ENCODE measurements at regions not wholly inside any gene's neighbourhood (a gene's known extent, or its start where the extent isn't known, plus 50 kb on each side); places are given as distances from the start of the nearest gene placed in this dataset.

GRCh38 chr15:69609776-69610175, 157.2 kb downstream of the RPLP1 start:
- CTCF ChIA-PET = no interaction called here

GRCh38 chr15:69610277-69610676, 157.7 kb downstream of the RPLP1 start:
- ChIA-PET POLR2A (no interaction called here), CTCF (interaction anchor here (0.6 kb wide), 1 partner anchor 401 kb away, joined by 3 read pairs; no protein-coding TSS in a partner anchor)
- TF ChIP-seq CTBP1 (IDR thresholded peaks at IDR 0.05; ENCODE audit: borderline replicate concordance) (no peak), NFRKB (IDR thresholded peaks at IDR 0.05) (no peak), SP1 (IDR thresholded peaks at IDR 0.05) (no peak), FOXM1 (IDR thresholded peaks at IDR 0.05; ENCODE audit: borderline replicate concordance) (no peak), ZNF384 (IDR thresholded peaks at IDR 0.05) (no peak), L3MBTL2 (conservative IDR thresholded peaks at IDR 0.05) (no peak), FOXA1 (IDR thresholded peaks at IDR 0.05) (no peak), ELF4 (IDR thresholded peaks at IDR 0.05) (no peak), HDGF (IDR thresholded peaks at IDR 0.05; ENCODE audit: borderline replicate concordance) (no peak), LEF1 (IDR thresholded peaks at IDR 0.05; ENCODE audit: borderline replicate concordance) (no peak), TARDBP (IDR thresholded peaks at IDR 0.05) (no peak), FOXK2 (IDR thresholded peaks at IDR 0.05) (no peak), SUZ12 (IDR thresholded peaks at IDR 0.05) (no peak), BHLHE40 (IDR thresholded peaks at IDR 0.05; ENCODE audit: borderline replicate concordance) (no peak), ARNT (IDR thresholded peaks at IDR 0.05) (no peak)
- TF ChIP-seq, protein P1, sequence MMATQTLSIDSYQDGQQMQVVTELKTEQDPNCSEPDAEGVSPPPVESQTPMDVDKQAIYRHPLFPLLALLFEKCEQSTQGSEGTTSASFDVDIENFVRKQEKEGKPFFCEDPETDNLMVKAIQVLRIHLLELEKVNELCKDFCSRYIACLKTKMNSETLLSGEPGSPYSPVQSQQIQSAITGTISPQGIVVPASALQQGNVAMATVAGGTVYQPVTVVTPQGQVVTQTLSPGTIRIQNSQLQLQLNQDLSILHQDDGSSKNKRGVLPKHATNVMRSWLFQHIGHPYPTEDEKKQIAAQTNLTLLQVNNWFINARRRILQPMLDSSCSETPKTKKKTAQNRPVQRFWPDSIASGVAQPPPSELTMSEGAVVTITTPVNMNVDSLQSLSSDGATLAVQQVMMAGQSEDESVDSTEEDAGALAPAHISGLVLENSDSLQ (IDR thresholded peaks at IDR 0.05) = no peak
- DNase-seq (ENCODE audit: extremely low spot score) = no peak

More at GRCh38 chr15:69609776-69610175, 157.2 kb downstream of the RPLP1 start:
- DNase-seq (ENCODE audit: extremely low spot score) = no peak
- POLR2A ChIA-PET = no interaction called here
- TF ChIP-seq LEF1 (IDR thresholded peaks at IDR 0.05; ENCODE audit: borderline replicate concordance) (no peak), CTBP1 (IDR thresholded peaks at IDR 0.05; ENCODE audit: borderline replicate concordance) (no peak), FOXA1 (IDR thresholded peaks at IDR 0.05) (no peak)

DNA sequence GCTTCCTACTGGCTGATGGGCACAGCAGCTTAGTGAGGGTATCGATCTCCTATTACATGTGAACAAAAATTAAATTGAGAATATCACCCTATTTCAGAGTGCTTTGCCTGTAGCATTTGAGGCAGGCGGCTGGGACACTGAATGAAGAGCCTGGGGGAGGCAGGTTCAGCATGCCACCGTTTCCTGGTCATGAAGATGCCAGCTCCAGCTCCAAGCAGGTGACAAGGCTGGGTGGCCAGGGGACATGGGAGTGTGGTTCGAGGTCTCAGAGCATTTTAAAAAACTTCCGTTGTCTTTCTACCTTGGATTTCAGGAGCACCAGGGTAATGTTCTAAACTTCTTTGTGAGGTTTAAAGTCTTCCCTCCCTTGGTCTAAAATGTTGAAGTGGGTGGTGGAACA, 158.2 kb downstream of the RPLP1 start:
- ChIA-PET POLR2A (no interaction called here), CTCF (interaction anchor here (0.6 kb wide), 1 partner anchor 400 kb away, joined by 3 read pairs; no protein-coding TSS in a partner anchor)
- no peak for TF ChIP-seq L3MBTL2 (conservative IDR thresholded peaks at IDR 0.05)
- no peak for TF ChIP-seq HDGF (IDR thresholded peaks at IDR 0.05; ENCODE audit: borderline replicate concordance)
- TF ChIP-seq BHLHE40 (IDR thresholded peaks at IDR 0.05; ENCODE audit: borderline replicate concordance) = no peak
- TF ChIP-seq SP1 (IDR thresholded peaks at IDR 0.05) = no peak
- no peak for TF ChIP-seq FOXM1 (IDR thresholded peaks at IDR 0.05; ENCODE audit: borderline replicate concordance)
- TF ChIP-seq FOXK2 (IDR thresholded peaks at IDR 0.05) = no peak
- TF ChIP-seq LEF1 (IDR thresholded peaks at IDR 0.05; ENCODE audit: borderline replicate concordance) = no peak
- no peak for TF ChIP-seq ELF4 (IDR thresholded peaks at IDR 0.05)
- TF ChIP-seq NFRKB (IDR thresholded peaks at IDR 0.05) = no peak
- TF ChIP-seq ZNF384 (IDR thresholded peaks at IDR 0.05) = no peak
- TF ChIP-seq FOXA1 (IDR thresholded peaks at IDR 0.05) = no peak
- TF ChIP-seq TARDBP (IDR thresholded peaks at IDR 0.05) = no peak
- TF ChIP-seq ARNT (IDR thresholded peaks at IDR 0.05) = no peak
- no peak for TF ChIP-seq CTBP1 (IDR thresholded peaks at IDR 0.05; ENCODE audit: borderline replicate concordance)
- no peak for TF ChIP-seq SUZ12 (IDR thresholded peaks at IDR 0.05)
- TF ChIP-seq, protein P1 (IDR thresholded peaks at IDR 0.05) = no peak
- no peak for DNase-seq (ENCODE audit: extremely low spot score)

DNA sequence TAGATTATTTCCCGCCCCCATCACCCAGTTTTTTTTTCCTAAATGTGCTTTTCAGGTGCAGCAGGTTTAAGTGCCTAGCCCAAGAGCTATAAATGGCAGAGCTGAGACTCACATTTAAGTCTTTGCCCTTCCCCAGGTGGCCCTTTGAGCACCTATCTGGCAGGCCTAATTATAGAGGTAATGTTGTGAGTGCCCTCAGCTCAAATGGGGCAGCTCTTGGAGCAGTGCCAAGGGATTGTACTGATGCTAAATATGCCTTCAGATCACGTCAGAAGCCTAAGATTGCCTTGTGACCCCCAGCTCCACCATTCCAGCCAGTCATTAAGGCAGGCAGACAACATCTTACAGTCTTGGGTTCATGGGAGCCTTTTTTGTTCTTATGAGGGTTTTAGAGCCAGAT, 159.5 kb downstream of the RPLP1 start:
- no peak for DNase-seq (ENCODE audit: extremely low spot score)
- POLR2A ChIA-PET = no interaction called here
- CTCF ChIA-PET = no interaction called here
- TF ChIP-seq CTBP1 (IDR thresholded peaks at IDR 0.05; ENCODE audit: borderline replicate concordance) = no peak

GRCh38 chr15:69613182-69613581, 160.6 kb downstream of the RPLP1 start:
- CTCF ChIA-PET = no interaction called here
- POLR2A ChIA-PET = no interaction called here
- TF ChIP-seq LEF1 (IDR thresholded peaks at IDR 0.05; ENCODE audit: borderline replicate concordance) (no peak), ZNF384 (IDR thresholded peaks at IDR 0.05) (no peak), FOXK2 (IDR thresholded peaks at IDR 0.05) (no peak), HDGF (IDR thresholded peaks at IDR 0.05; ENCODE audit: borderline replicate concordance) (no peak), CTBP1 (IDR thresholded peaks at IDR 0.05; ENCODE audit: borderline replicate concordance) (no peak), BHLHE40 (IDR thresholded peaks at IDR 0.05; ENCODE audit: borderline replicate concordance) (no peak), SP1 (IDR thresholded peaks at IDR 0.05) (no peak), TARDBP (IDR thresholded peaks at IDR 0.05) (no peak), NFRKB (IDR thresholded peaks at IDR 0.05) (no peak), ELF4 (IDR thresholded peaks at IDR 0.05) (no peak), ARNT (IDR thresholded peaks at IDR 0.05) (no peak), FOXA1 (IDR thresholded peaks at IDR 0.05) (no peak), L3MBTL2 (conservative IDR thresholded peaks at IDR 0.05) (no peak), FOXM1 (IDR thresholded peaks at IDR 0.05; ENCODE audit: borderline replicate concordance) (no peak), SUZ12 (IDR thresholded peaks at IDR 0.05) (no peak)
- TF ChIP-seq, protein P1 (IDR thresholded peaks at IDR 0.05) = no peak
- DNase-seq (ENCODE audit: extremely low spot score) = no peak

DNA sequence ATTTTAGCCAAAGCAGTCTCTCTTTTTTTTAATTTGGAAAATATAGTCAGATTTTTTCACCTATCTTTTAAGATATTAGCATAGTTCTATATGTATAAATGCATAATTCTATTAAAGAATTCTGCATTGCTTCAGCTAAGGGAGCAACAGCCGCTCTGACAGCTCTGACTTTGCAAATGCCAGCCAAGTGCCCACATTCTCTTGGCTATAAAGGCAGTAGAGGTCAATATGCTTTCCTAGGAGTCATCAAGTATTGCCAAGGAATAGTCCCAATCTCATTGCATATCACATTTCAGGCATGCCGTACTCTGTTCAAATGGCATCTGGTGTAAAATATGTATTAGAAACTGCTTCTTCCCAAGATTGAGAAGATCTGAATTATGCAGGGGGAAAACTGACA, 161.4 kb downstream of the RPLP1 start:
- POLR2A ChIA-PET = no interaction called here
- CTCF ChIA-PET = no interaction called here
- DNase-seq (ENCODE audit: extremely low spot score) = no peak
- no peak for TF ChIP-seq L3MBTL2 (conservative IDR thresholded peaks at IDR 0.05)
- no peak for TF ChIP-seq SP1 (IDR thresholded peaks at IDR 0.05)
- TF ChIP-seq, protein P1 (IDR thresholded peaks at IDR 0.05) = no peak
- TF ChIP-seq FOXK2 (IDR thresholded peaks at IDR 0.05) = no peak
- TF ChIP-seq HDGF (IDR thresholded peaks at IDR 0.05; ENCODE audit: borderline replicate concordance) = no peak
- TF ChIP-seq FOXA1 (IDR thresholded peaks at IDR 0.05) = no peak
- no peak for TF ChIP-seq ZNF384 (IDR thresholded peaks at IDR 0.05)
- no peak for TF ChIP-seq NFRKB (IDR thresholded peaks at IDR 0.05)
- no peak for TF ChIP-seq ARNT (IDR thresholded peaks at IDR 0.05)
- TF ChIP-seq ELF4 (IDR thresholded peaks at IDR 0.05) = no peak

Data from HEK293T (cell line).